Adipocyte (in vitro differentiated cells): ENCODE measurements at regions not wholly inside any gene's neighbourhood (a gene's known extent, or its start where the extent isn't known, plus 50 kb on each side); places are given as distances from the start of the nearest gene placed in this dataset.

Experiments used
- DNase-seq: peaks from one replicate; pipeline ENCODE4 v3.0.0-alpha.2; 2015; ENCODE audit warnings: low read depth
- H3K27me3 ChIP-seq: replicated peaks from 2 replicates; pipeline ENCODE4 v1.7.0; 2013; ENCODE audit warnings: mild to moderate bottlenecking, low read length, moderate library complexity; ENCODE audit not compliant: control insufficient read depth, insufficient read depth
- H3K36me3 ChIP-seq: 2 replicates; pipeline ENCODE4 v1.7.0; 2013; ENCODE audit warnings: low read length, mild to moderate bottlenecking, moderate library complexity; ENCODE audit not compliant: control insufficient read depth, insufficient read depth, severe bottlenecking
- H3K4me1 ChIP-seq: 2 replicates; pipeline ENCODE4 v1.7.0; 2013; ENCODE audit warnings: mild to moderate bottlenecking, low read length, moderate library complexity; ENCODE audit not compliant: control insufficient read depth, insufficient read depth
- H3K4me3 ChIP-seq: 2 replicates; pipeline ENCODE4 v1.7.0; 2013; ENCODE audit warnings: mild to moderate bottlenecking, low read length, moderate library complexity
- H3K9ac ChIP-seq: 2 replicates; pipeline ENCODE4 v1.7.0; 2013; ENCODE audit warnings: mild to moderate bottlenecking, low read length, moderate library complexity
- H3K9me3 ChIP-seq: 2 replicates; pipeline ENCODE4 v1.7.0; 2013; ENCODE audit warnings: mild to moderate bottlenecking, low read length, moderate library complexity; ENCODE audit not compliant: control insufficient read depth

DNA sequence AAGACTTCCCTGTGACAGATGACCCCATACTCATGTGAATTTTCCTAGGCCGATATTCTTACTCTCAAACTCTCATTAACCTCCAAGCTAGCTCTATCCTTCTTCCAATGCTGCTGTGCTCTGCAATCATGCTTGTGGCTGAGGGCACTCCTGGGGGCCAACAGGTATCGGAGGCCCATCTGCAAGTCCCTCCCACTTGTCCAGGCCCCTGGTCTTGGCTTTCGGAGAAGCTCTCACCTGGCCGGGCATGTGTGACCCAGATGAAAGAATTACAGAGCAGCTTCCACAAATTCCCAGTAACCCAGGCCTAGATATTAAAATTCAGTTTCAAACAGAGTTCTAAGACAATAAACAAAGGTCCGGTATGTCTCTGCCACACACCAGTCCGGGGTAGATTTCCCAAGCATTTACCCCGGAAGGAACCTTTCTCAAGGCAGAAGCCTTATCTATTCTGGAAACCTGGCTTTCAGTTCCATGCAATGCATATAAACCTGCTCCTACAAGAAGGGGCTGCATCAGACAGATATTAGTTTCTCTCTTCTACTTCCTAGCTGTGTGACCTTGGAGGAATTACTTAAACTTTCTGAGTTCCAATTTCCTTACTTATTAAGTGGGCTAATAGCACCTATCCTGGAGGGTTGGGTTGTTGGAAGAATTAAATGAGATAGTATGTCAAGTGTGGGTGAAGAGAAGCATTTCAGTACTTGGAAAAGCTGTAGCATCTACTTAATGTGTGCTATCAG, 270.8 kb downstream of the PTTG2 start:
- no peaks in the 10 kb centered on the region for H3K36me3 ChIP-seq
- no peaks in the 10 kb centered on the region for H3K9me3 ChIP-seq
- no peak overlapping the region for H3K4me3 ChIP-seq
- H3K4me1 ChIP-seq = peaks cover 2% of the 10 kb centered on the region
- no peak overlapping the region for H3K9ac ChIP-seq
- DNase-seq = no peak
- no peaks in the 10 kb centered on the region for H3K27me3 ChIP-seq

DNA sequence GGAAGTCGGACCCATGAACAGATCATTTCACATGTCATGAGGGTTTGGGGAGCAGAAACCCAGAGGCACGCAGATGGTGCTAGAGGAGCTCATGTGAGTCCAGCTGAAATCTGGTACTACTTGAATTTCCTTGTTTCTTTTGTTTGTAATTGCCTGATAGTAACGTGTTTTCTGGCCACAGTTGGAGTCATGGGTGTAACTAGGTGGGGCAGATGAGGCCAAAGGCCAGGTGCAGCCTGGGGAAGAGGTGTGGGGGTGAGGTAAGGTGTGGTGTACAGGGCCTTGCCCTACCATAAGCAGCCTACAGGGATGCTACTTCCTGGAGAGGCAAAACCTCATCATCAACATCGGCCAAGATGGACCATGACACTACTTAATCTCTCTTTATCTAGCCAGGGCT, 271.4 kb downstream of the PTTG2 start:
- no peak for DNase-seq
- no peak overlapping the region for H3K9ac ChIP-seq
- H3K9me3 ChIP-seq = no peaks in the 10 kb centered on the region
- no peaks in the 10 kb centered on the region for H3K36me3 ChIP-seq
- no peaks in the 10 kb centered on the region for H3K27me3 ChIP-seq
- H3K4me1 ChIP-seq = no peaks in the 10 kb centered on the region
- no peak overlapping the region for H3K4me3 ChIP-seq

GRCh38 chr4:38232741-38233140, 272.5 kb downstream of the PTTG2 start:
- H3K36me3 ChIP-seq = no peaks in the 10 kb centered on the region
- H3K9me3 ChIP-seq = no peaks in the 10 kb centered on the region
- no peak overlapping the region for H3K4me3 ChIP-seq
- H3K4me1 ChIP-seq = peaks cover 3% of the 10 kb centered on the region
- DNase-seq = no peak
- H3K9ac ChIP-seq = no peak overlapping the region
- H3K27me3 ChIP-seq = no peaks in the 10 kb centered on the region

DNA sequence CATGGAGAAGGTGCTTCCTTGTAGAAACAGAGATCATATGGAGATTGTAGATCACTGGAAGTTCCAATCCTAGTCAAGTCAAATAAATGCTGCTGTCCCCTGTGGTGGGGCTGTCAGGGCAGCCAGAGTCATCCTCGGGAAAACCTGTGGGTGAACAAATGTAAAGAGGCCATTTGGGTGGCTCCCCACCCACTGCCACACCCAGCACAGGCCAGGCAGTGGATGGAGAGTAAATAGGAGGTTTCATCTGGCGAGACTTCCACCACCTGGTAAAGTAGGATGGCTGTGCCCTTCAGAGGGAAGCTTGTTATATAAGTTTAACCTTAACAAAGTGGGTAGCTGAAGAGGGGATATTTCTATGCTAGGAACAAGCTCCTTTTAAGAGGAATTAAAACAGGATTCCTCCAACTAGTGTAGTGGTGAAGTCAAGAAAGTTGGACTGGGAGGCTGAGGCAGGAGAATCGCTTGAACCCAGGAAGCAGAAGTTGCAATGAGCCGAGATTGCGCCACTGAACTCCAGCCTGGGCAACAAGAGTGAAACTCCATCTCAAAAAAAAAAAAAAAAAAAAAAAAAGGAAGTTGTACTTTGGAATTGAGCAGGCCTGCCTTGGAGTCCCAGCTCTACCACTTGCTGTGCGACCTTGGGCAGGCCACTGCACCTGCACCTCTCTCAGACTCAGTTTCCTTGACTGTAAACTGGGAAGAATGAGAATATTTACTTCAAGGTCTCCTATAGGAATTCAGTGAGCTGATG, 273.7 kb downstream of the PTTG2 start:
- Histone ChIP-seq H3K4me3 (no peak overlapping the region), H3K36me3 (no peaks in the 10 kb centered on the region), H3K9me3 (no peaks in the 10 kb centered on the region), H3K27me3 (no peaks in the 10 kb centered on the region), H3K9ac (no peak overlapping the region), H3K4me1 (peaks cover 3% of the 10 kb centered on the region)
- DNase-seq = no peak

DNA sequence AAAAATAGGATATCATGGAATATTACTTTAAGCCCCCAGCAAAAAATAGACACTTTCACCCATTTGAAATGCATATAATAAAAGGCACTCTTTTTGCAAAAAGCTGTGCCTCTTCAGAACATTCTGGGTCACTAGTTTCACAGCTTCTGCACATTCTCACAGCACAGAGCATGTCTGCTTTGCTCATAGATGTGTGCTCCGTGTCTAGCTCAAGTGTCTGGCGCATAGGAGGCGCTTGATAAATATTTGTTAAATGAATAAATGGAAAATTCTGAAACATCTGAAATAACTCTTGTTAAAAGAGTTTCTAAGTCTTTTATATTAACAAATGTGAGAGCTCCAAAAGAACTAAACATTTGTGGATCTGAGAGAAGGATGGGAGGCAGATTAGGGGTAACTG, 275.2 kb downstream of the PTTG2 start:
- H3K4me1 ChIP-seq = peaks cover 3% of the 10 kb centered on the region
- H3K27me3 ChIP-seq = no peaks in the 10 kb centered on the region
- no peaks in the 10 kb centered on the region for H3K9me3 ChIP-seq
- no peaks in the 10 kb centered on the region for H3K36me3 ChIP-seq
- no peak overlapping the region for H3K4me3 ChIP-seq
- no peak for DNase-seq
- no peak overlapping the region for H3K9ac ChIP-seq

- Histone ChIP-seq H3K9me3 (no peaks in the 10 kb centered on the region), H3K4me1 (peaks cover 3% of the 10 kb centered on the region), H3K27me3 (no peaks in the 10 kb centered on the region), H3K9ac (no peak overlapping the region), H3K36me3 (no peaks in the 10 kb centered on the region), H3K4me3 (no peak overlapping the region)
- no peak for DNase-seq
These were observed 275.8 kb downstream of the PTTG2 start for GRCh38 chr4:38236003-38236402.

GRCh38 chr4:38236503-38236902, 276.3 kb downstream of the PTTG2 start:
- Histone ChIP-seq H3K36me3 (no peaks in the 10 kb centered on the region), H3K4me1 (peaks cover 3% of the 10 kb centered on the region), H3K4me3 (no peak overlapping the region), H3K27me3 (no peaks in the 10 kb centered on the region), H3K9me3 (no peaks in the 10 kb centered on the region), H3K9ac (no peak overlapping the region)
- DNase-seq = no peak

DNA sequence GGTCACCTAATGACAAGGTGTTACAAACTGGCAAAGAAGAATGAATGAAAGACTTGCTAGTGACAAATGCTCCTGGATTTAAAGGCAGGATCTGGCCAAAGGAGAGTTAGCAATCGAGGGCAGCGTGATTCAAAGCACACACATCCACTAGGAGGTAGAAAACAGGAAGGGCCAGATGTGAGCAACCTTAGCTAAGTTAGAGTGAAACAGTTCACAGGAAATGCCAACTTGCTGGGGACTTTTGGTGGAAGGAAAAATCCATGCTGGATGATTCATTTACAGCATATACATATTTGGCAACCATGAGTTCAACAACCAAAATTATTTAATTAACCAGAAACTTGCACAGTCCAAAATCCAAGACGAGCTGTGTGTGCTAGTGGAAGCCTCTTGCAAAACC, 276.9 kb downstream of the PTTG2 start:
- peaks cover 3% of the 10 kb centered on the region for H3K4me1 ChIP-seq
- DNase-seq = peak; percentile 60
- no peaks in the 10 kb centered on the region for H3K27me3 ChIP-seq
- no peak overlapping the region for H3K4me3 ChIP-seq
- H3K9ac ChIP-seq = no peak overlapping the region
- no peaks in the 10 kb centered on the region for H3K36me3 ChIP-seq
- H3K9me3 ChIP-seq = no peaks in the 10 kb centered on the region

DNA sequence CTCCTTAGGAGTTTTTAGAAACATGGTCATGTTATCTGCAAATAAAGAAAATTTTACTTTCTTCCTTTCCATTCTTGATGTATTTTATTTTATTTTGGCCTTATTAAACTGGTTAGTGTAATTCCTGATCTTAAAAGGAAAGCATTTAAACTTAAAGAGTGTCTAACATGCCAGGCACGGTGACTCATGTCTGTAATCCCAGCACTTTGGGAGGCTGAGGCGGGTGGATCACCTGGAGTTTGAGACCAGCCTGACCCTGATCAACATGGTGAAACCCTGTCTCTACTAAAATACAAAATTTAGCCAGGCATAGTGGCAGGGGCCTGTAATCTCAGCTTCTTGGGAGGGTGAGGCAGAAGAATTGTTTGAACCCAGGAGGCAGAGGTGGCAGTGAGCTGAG, 281.3 kb downstream of the PTTG2 start:
- no peaks in the 10 kb centered on the region for H3K36me3 ChIP-seq
- DNase-seq = peak; percentile 22
- no peak overlapping the region for H3K9ac ChIP-seq
- H3K27me3 ChIP-seq = no peaks in the 10 kb centered on the region
- peaks cover 3% of the 10 kb centered on the region for H3K4me1 ChIP-seq
- no peak overlapping the region for H3K4me3 ChIP-seq
- peaks cover 4% of the 10 kb centered on the region for H3K9me3 ChIP-seq

DNA sequence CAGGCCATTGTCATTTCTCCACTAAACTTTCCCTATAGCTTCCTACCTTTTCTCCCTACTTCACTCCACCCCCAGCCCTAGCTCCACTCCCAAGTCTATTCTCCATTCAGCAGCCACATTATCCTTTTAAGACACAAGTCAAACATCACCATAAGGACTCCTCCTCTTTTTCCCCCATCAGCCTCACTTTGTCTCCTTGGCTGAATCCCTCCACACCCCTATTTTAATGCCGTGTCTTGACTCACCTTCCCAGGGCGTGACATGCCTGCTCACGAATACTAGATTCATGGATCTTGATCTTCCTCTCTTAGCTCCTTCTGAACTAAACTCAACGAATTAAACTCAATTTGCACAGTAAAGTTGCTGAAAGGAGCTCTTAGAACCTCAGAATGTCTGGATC, 281.9 kb downstream of the PTTG2 start:
- Histone ChIP-seq H3K4me1 (peaks cover 2% of the 10 kb centered on the region), H3K27me3 (no peaks in the 10 kb centered on the region), H3K36me3 (no peaks in the 10 kb centered on the region), H3K9ac (no peak overlapping the region), H3K4me3 (no peak overlapping the region), H3K9me3 (peaks cover 4% of the 10 kb centered on the region)
- DNase-seq = no peak

- H3K27me3 ChIP-seq = no peaks in the 10 kb centered on the region
- no peaks in the 10 kb centered on the region for H3K36me3 ChIP-seq
- peaks cover 4% of the 10 kb centered on the region for H3K9me3 ChIP-seq
- H3K4me3 ChIP-seq = no peak overlapping the region
- H3K4me1 ChIP-seq = no peaks in the 10 kb centered on the region
- no peak for DNase-seq
- no peak overlapping the region for H3K9ac ChIP-seq
These were observed 282.7 kb downstream of the PTTG2 start for GRCh38 chr4:38242822-38243387.
